Stimulated activated CD8-positive, alpha-beta memory T cell treated with anti-CD3 and anti-CD28 coated beads, Interleukin-4, amount 100 ng/mL, for 48 hours (primary cell): ENCODE measurements at regions not wholly inside any gene's neighbourhood (a gene's known extent, or its start where the extent isn't known, plus 50 kb on each side); places are given as distances from the start of the nearest gene placed in this dataset.

Source experiments
- DNase-seq: peaks from one replicate; pipeline ENCODE4 v3.0.0-alpha.2; 2020

DNA sequence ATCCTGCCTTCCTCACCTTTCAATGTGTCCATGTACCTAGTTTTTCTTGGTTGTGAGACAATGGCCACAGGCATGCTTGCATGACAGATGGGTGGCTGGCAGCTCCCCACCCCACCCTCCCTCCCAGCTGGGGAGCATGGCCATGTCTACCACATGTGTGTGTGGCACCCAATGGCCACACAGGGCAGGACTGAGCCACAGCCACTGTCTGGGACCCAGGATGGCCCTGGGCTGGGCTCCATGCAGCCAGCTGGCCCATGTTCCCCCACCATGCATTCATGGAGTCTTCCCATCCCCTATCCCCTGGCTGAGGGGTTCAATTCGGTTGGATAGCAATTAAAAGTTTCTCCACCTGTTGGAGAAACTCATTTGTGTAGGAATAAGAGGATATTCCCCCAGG is 566.0 kb upstream of the USP15 start:
- DNase-seq = no peak

GRCh38 chr12:61701471-61701870 is 558.7 kb upstream of the USP15 start:
- no peak for DNase-seq

- DNase-seq = no peak
These were observed 553.4 kb upstream of the USP15 start for GRCh38 chr12:61706783-61707182.

GRCh38 chr12:61713121-61713520 is 547.1 kb upstream of the USP15 start:
- DNase-seq = no peak

GRCh38 chr12:61717986-61718385 is 542.2 kb upstream of the USP15 start:
- no peak for DNase-seq

DNA sequence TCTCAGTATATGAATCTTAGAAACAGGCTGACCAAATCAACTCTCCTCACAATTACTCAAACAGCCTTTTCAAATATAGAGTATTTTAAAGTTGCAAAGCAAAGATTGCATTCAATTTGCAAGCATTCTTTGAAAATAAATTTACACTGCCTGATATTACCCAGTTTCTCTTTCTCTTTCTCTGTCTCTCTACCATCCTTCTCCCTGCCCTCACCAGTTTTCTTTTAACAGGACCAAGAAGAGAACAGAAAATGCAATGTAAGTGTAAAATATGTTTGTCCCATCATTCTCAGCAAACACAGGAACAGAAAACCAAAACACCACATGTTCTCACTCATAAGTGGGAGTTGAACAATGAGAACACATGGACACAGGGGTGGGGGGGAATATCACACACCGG is 520.3 kb upstream of the USP15 start:
- DNase-seq = no peak

GRCh38 chr12:61750604-61751003 is 509.6 kb upstream of the USP15 start:
- DNase-seq = no peak

DNA sequence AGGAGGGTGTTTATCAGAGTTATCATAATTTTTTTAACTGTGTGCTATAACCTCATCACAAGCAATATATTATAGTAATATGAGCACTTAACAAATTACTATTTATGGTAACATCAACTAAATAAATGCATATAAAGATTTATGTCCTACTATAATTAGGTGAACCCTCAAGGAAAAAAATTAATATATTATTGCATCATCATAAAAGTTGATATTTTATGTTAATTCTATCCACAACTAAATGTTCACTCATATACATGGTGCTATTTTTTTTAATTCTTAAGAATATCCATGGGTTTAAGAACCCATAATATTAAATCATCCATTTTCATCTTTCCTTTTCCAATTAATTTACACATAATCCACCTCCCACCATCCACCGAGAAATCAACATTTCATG is 506.0 kb upstream of the USP15 start:
- DNase-seq = no peak

DNA sequence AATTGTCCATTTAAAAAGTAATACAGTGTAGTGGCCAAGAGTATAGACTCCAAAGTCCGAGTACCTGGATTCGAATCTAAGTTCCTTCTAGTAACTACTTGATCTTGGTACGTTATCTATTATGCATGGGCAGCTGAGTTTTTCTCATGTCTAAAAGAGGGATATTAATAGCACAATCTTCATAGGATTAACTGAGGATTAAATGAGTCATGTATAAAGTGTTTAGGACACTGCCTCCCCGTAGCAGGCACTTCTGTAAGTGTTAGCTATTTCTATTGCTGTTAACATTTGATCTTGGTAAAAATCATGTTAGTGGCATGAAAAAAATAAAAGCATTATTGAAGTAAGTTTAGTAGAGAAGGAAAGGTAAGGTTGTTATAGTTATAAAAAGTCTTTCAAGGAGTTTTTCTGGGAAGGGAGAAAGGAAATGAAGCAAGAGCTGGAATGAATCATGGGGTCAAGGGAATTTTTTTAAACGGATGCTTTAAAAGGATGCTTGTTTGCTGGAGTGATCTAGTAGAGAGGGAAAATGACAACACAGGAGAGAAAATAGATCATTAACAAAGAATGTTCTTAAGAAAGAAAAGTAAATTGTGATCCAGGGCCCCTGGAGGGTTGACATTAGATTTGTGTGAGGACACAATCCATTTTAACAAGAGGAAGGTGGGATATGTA is 502.2 kb upstream of the USP15 start:
- DNase-seq = no peak

DNA sequence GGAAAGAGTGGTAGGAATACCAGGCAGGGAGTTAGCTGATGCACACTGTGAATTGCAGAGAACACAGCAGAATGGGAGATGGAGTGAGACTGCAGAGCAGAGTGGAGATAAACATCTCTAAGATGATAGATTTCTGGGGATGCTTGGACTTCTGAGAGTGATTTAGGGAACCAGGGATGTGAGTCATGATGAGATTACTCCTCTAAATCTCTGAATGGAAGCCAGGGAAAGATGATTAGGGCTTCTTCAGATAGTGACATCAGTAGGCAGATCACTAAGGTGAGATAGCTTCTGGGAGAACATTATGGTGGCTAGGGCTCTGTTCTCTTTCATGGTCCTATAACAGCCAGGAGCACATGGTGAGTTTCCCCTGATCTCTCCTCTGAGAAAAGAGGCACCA is 501.5 kb upstream of the USP15 start:
- DNase-seq = no peak

- DNase-seq = no peak
These were observed 494.3 kb upstream of the USP15 start for GRCh38 chr12:61765926-61766325.

- no peak for DNase-seq
These were observed 479.8 kb upstream of the USP15 start for GRCh38 chr12:61780435-61780834.

DNA sequence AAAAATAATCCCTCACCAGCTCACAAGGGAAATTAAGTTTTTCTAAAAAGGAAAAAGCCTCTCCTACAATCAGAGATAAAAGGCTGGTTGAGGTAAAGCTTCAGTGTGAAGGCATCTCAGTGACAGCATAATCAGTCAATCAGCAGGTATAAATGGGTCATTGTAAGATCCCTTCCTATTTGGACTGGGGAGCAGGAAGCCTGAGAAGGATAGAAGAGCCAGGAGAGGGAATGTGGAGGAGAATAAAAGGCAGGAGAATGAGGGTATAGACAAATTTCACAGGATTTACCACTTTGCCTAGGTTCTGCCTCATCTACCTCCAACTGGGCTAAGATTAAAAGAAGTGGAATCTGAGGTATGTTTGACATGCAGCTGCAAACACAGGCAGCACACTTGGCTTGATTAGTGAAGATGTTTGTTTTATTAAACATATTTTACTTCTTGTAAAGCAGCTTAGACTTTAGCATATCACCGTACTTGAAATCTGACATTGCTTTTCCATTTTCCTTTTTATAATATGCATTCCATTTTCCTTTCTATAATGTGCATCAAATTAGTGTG is 479.1 kb upstream of the USP15 start:
- DNase-seq = no peak

- no peak for DNase-seq
These were observed 463.4 kb upstream of the USP15 start for GRCh38 chr12:61796846-61797245.

DNA sequence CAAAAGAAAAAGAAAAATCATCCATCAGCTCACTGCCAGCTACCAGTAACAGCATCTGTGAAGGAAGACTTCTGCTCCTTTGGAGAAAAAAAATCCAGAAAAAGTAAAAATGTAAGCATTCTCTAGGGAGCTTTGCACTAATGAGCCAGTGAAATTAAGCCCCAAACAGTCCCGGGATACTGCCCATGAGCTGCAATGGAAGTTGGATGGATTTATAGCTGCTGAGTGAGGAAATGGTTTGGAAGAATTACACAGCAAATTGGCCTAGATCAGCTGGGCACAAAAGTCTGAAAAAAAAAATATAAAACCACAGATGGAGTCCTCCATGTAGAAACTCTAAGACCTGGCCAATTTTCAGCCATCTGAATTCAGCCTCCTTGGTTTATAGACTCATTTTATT is 462.9 kb upstream of the USP15 start:
- no peak for DNase-seq

DNA sequence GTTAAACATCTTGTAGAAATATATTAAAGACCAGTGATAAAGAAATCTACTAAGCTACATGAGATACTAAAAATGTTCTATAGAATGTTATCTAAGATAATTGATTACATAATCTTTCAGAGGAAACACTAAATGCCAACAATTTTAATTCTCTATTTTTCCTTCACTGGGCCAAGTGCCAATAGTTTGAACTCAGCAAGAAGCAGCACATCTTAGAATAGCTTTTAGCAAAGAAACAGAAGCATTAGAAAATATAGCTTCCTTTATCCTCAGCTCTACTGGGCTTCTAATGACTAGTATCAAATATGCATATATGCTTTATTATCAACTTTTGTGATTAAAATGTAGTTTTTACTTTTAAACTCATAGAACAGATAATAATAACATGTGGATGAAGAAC is 461.4 kb upstream of the USP15 start:
- DNase-seq = no peak

GRCh38 chr12:61804301-61804700 is 455.9 kb upstream of the USP15 start:
- no peak for DNase-seq

- DNase-seq = no peak
These were observed 451.3 kb upstream of the USP15 start for GRCh38 chr12:61808856-61809255.

GRCh38 chr12:61810486-61810885 is 449.7 kb upstream of the USP15 start:
- DNase-seq = no peak

DNA sequence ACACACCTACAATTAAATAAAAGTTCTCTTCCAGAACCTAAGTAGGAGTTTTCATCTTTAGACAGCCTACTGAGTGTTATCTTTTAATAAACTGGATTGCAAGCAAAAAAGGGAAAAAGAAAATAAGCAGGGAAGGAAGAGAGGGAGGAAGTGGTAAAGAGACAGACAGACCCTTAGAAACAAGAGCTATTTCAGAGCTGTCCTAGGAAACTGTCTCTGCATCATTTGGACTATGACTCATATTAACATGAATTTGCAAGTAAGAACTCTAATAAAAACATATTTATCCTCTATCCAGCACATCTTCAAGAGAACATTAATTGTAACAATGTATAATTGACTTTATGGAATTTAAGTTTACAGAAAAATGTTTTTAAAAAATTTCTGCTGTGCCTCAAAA is 438.8 kb upstream of the USP15 start:
- DNase-seq = no peak

GRCh38 chr12:61823102-61823501 is 437.1 kb upstream of the USP15 start:
- no peak for DNase-seq

GRCh38 chr12:61846765-61847164 is 413.4 kb upstream of the USP15 start:
- DNase-seq = no peak

DNA sequence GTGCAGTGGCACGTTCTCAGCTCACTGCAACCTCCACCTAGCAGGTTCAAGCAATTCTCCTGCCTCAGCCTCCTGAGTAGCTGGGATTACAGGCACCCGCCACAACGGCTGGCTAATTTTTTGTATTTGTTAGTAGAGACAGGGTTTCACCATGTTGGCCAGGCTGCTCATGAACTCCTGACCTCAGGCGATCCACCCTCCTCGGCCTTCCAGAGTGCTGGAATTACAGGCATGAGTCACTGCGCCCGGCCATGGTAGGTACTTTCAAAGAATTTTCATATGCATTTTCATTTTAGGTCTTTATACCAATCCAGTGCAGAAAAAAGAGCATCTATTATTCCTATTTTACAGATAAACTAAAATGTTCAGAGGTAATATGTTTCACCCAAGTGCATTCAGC is 411.3 kb upstream of the USP15 start:
- DNase-seq = no peak

DNA sequence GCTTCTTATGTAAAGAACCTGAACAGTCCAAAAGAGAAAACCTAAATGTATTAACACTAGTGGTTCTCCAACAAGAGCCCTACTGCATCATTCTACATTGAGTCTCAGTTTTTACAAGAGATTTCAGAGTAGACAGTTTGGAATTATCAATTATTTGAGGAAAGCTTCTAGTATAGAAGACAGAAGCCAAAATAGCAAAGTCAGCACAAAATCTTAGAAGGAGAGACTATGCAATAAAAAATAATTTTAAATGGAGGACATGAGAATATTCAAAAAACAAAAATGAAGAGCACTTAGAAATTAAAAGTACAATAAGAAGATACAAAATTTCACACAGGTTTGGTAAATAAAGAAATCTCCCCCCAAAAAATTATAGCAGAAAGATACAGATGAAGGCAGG is 406.3 kb upstream of the USP15 start:
- DNase-seq = no peak

GRCh38 chr12:61854902-61855301 is 405.3 kb upstream of the USP15 start:
- DNase-seq = no peak
